ENCODE measurements at regions not wholly inside any gene's neighbourhood (a gene's known extent, or its start where the extent isn't known, plus 50 kb on each side); places are given as distances from the start of the nearest gene placed in this dataset.

DNA sequence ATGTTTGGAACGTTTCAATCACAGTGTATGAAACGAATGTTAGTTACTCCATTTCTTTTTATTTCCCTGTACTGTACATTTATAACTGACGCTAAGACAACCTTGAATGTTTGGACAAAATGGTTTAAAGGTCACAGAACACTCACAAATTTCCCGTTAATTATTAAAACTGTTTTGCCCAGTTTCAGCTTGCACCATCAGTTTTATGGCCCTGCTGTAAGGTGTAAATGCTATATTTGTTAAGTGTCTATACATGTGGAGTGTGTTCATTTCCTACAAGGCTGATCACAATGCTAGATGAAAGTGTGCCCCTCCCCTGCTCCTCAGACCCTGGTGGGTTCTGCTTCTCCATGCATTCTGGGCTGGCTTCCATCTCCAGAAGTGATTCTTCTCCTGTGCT, 57.9 kb upstream of the ETS2 start:
- H3K36me3 Mint-ChIP-seq, result peaks cover 1% of the 10 kb centered on the region
- H3K27me3 Mint-ChIP-seq, result no peaks in the 10 kb centered on the region
- H3K4me3 Mint-ChIP-seq, result no peak overlapping the region
- no peak overlapping the region for H3K27ac Mint-ChIP-seq
- no peaks in the 10 kb centered on the region for H3K9me3 Mint-ChIP-seq
- H3K4me1 Mint-ChIP-seq, result no peaks in the 10 kb centered on the region

DNA sequence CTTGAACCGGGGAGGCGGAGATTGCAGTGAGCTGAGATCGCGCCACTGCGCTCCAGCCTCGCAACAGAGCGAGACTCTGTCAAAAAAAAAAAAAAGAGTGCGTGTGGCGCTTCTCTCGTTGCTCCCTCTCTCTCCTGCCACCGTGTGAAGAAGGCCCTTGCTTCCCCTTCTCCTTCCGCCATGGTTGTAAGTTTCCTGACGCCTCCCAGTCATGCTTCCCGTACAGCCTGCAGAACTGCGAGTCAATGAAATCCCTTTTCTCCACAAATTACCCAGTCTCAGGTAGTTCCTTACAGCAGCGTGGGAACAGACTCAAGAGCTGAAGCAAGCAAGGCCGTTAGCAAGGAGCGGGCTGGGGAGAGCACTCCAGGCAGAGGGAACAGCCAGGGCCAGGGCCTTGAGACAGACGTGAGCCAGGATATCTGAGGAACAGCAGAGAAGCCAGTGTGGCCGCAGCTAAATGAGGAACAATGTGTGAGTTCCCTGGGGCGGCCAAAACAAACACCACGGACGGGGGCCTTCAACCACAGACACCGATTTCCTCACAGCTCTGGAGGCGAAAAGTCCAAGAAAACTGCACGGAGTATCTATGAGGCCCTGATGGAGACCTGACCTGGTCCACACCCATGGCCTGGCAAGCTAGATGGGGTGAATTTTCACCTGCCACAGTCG, 54.2 kb upstream of the ETS2 start:
- H3K36me3 Mint-ChIP-seq, result peaks cover 1% of the 10 kb centered on the region
- no peaks in the 10 kb centered on the region for H3K27me3 Mint-ChIP-seq
- no peak overlapping the region for H3K4me3 Mint-ChIP-seq
- H3K27ac Mint-ChIP-seq, result no peak overlapping the region
- peaks cover 11% of the 10 kb centered on the region for H3K4me1 Mint-ChIP-seq
- no peaks in the 10 kb centered on the region for H3K9me3 Mint-ChIP-seq

DNA sequence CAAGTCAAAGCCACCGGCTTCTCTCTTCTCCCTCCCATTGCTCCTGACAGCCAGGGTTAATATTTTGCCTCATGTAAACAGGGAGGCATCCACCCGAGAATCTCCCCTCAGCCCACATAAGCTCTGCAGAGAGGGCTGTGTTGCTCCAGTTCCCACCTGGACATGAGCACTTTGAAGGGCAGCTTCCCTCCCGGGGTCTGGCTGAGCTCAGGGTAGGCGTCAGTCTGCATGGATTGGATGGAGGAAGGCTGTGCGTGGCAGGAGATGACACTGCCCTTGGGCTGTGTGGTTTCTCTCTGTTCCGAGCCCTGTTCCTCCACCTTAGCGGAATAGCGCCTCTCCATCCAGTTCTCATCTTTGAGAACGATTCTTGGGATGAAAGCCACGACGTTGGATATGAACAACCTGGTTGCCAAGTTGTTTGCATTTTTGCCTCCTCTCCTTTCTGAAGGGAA, 53.7 kb upstream of the ETS2 start:
- H3K4me3 Mint-ChIP-seq, result no peak overlapping the region
- H3K9me3 Mint-ChIP-seq, result no peaks in the 10 kb centered on the region
- H3K27ac Mint-ChIP-seq, result no peak overlapping the region
- no peaks in the 10 kb centered on the region for H3K36me3 Mint-ChIP-seq
- H3K27me3 Mint-ChIP-seq, result no peaks in the 10 kb centered on the region
- H3K4me1 Mint-ChIP-seq, result peaks cover 11% of the 10 kb centered on the region

DNA sequence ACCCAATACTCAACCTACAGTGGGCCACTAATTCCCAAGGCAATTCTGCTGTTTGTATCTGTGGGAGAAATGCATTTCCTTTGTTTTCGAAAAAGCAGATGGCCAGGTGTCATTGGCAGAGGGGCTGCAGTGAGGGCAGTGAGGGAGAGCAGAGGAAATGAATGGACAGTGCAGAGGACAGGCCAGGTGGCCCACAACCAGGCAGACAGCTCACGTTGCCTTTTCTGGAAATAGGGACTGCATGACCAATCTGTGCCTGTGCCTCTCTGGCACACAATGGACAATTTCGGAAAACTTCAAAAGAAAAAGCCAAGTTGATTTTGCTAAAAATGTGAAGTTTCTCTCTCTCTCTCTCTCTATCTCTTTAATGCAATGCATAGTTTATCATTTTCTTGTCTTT, 52.6 kb upstream of the ETS2 start:
- Mint-ChIP-seq H3K4me3 (no peak overlapping the region), H3K27me3 (no peaks in the 10 kb centered on the region), H3K36me3 (no peaks in the 10 kb centered on the region), H3K27ac (no peak overlapping the region), H3K4me1 (peaks cover 11% of the 10 kb centered on the region), H3K9me3 (no peaks in the 10 kb centered on the region)

DNA sequence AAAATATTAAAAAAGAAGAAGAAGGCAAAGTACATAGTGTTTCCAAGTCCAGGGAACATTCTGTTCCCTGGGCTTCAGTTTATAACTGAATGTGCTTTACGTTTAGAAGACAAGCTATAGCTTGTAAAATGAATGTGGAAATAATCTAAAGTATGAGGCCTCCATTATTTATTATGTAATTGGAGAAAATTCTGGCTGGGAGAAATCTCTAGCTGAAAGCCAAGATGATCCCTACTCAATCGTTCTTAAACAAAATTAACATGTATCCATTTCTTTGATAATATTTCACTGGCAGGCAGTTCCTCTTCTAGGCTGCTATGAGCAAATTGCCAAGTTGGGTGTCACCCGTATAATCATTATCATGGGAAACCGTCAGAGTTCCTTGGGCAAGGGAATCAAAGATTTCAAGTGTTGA, 52.2 kb upstream of the ETS2 start:
- no peaks in the 10 kb centered on the region for H3K27me3 Mint-ChIP-seq
- H3K4me1 Mint-ChIP-seq, result peaks cover 11% of the 10 kb centered on the region
- no peak overlapping the region for H3K27ac Mint-ChIP-seq
- no peaks in the 10 kb centered on the region for H3K9me3 Mint-ChIP-seq
- H3K4me3 Mint-ChIP-seq, result no peak overlapping the region
- H3K36me3 Mint-ChIP-seq, result no peaks in the 10 kb centered on the region
